ENCODE measurements at regions not wholly inside any gene's neighbourhood (a gene's known extent, or its start where the extent isn't known, plus 50 kb on each side); places are given as distances from the start of the nearest gene placed in this dataset.

GRCh38 chr1:229971141-229971540 is 95.9 kb upstream of the GALNT2 start:
- DNase-seq (ENCODE audit: low spot score) = no peak

- no peak for DNase-seq (ENCODE audit: low spot score)
Observed at GRCh38 chr1:229972600-229973296, 94.3 kb upstream of the GALNT2 start.

GRCh38 chr1:229973297-229973612 is 93.8 kb upstream of the GALNT2 start:
- no peak for DNase-seq (ENCODE audit: low spot score)

- DNase-seq (ENCODE audit: low spot score) = no peak
Observed at GRCh38 chr1:229975047-229975446, 92.0 kb upstream of the GALNT2 start.

- DNase-seq (ENCODE audit: low spot score) = no peak
Observed at GRCh38 chr1:229980009-229980408, 87.0 kb upstream of the GALNT2 start.

GRCh38 chr1:229981736-229982135 is 85.3 kb upstream of the GALNT2 start:
- peak; percentile 62 for DNase-seq (ENCODE audit: low spot score)

- peak; percentile 39 for DNase-seq (ENCODE audit: low spot score)
Observed at GRCh38 chr1:229984310-229984991, 82.6 kb upstream of the GALNT2 start.

GRCh38 chr1:229984992-229985612 is 81.9 kb upstream of the GALNT2 start:
- DNase-seq (ENCODE audit: low spot score) = no peak

GRCh38 chr1:229985613-229986010 is 81.4 kb upstream of the GALNT2 start:
- DNase-seq (ENCODE audit: low spot score) = peak; percentile 64

GRCh38 chr1:229986737-229987337 is 80.2 kb upstream of the GALNT2 start:
- DNase-seq (ENCODE audit: low spot score) = no peak

- DNase-seq (ENCODE audit: low spot score) = no peak
Observed at GRCh38 chr1:229987953-229988352, 79.1 kb upstream of the GALNT2 start.

- DNase-seq (ENCODE audit: low spot score) = no peak
Observed at GRCh38 chr1:229988534-229988933, 78.5 kb upstream of the GALNT2 start.

GRCh38 chr1:229989591-229990248 is 77.3 kb upstream of the GALNT2 start:
- DNase-seq (ENCODE audit: low spot score) = peak; percentile 29

GRCh38 chr1:229990326-229990725 is 76.7 kb upstream of the GALNT2 start:
- DNase-seq (ENCODE audit: low spot score) = no peak

GRCh38 chr1:229991104-229991513 is 75.9 kb upstream of the GALNT2 start:
- DNase-seq (ENCODE audit: low spot score) = peak; percentile 24

- DNase-seq (ENCODE audit: low spot score) = no peak
Observed at GRCh38 chr1:229991724-229992333, 75.2 kb upstream of the GALNT2 start.

GRCh38 chr1:229993060-229993459 is 74.0 kb upstream of the GALNT2 start:
- no peak for DNase-seq (ENCODE audit: low spot score)

GRCh38 chr1:229993894-229994293 is 73.1 kb upstream of the GALNT2 start:
- DNase-seq (ENCODE audit: low spot score) = no peak

- peak; percentile 44 for DNase-seq (ENCODE audit: low spot score)
Observed at GRCh38 chr1:229999004-229999670, 67.9 kb upstream of the GALNT2 start.

GRCh38 chr1:230000493-230001184 is 66.4 kb upstream of the GALNT2 start:
- no peak for DNase-seq (ENCODE audit: low spot score)

All from Ammon's horn (tissue), 1 donor.